ENCODE measurements at regions not wholly inside any gene's neighbourhood (a gene's known extent, or its start where the extent isn't known, plus 50 kb on each side); places are given as distances from the start of the nearest gene placed in this dataset.
"Not testable (repeated sequence)": the region's sequence is repeated elsewhere in the genome, so short reads cannot be mapped to it uniquely, and the experiment has no call there.

DNA sequence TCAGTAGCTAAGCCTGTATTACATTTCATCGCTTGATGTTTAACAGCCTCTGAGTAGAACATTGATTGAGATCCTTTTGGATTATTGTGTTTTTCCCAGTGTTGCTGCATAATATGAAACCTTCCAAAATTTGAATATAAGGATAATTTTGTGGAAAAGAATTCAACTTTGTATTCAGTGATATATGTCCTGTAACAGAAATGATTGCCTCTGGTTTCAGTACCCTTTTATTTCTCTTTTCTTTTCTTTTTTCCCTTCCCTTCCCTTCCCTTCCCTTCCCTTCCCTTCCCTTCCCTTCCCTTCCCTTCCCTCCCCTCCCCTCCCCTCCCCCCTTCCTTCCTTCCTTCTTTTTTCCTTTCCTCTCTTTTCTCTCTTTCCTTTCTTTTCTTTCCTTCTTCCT lies 74.6 kb downstream of the UTRN start:
- Histone ChIP-seq H3K27me3 (ENCODE audit: control insufficient read depth, insufficient read depth, low read length) (no peaks in the 10 kb centered on the region), H3K27ac (ENCODE audit: low read length) (no peak overlapping the region), H3K4me1 (ENCODE audit: control insufficient read depth, insufficient read depth, low read length) (0 out of 2 replicates have a peak, but pooled peaks cover 1% of the 10 kb centered on the region), H3K4me3 (ENCODE audit: low read length) (no peak overlapping the region), H3K36me3 (ENCODE audit: control insufficient read depth, insufficient read depth, low read length) (no peaks in the 10 kb centered on the region), H3K9me3 (ENCODE audit: control insufficient read depth, insufficient read depth, low read length) (no peaks in the 10 kb centered on the region)
- no CpG with 5 or more reads among the region's 1 CpG for WGBS (ENCODE audit: insufficient coverage, insufficient read length)
- DNase-seq (ENCODE audit: low read depth, low spot score) = no peak

DNA sequence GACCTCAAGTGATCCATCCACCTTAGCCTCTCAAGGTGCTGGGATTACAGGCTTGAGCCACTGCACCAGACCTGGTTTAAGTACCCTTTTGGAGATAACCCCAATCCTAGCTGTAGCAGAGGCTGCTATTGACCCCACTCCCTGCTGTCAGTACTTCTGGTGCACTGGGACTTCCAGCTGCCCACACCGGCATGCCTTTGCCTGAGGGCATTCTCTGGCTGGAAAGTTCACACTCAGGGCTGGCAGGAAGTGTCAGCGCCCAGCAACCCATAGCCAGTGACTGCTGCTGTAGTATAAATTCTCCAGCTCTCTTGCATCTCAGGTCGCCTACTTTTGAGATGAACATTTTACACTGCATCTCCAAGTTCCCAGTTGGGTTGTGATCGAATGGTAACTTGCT lies 75.3 kb downstream of the UTRN start:
- Histone ChIP-seq H3K36me3 (ENCODE audit: control insufficient read depth, insufficient read depth, low read length) (no peaks in the 10 kb centered on the region), H3K4me1 (ENCODE audit: control insufficient read depth, insufficient read depth, low read length) (0 out of 2 replicates have a peak, but pooled peaks cover 1% of the 10 kb centered on the region), H3K4me3 (ENCODE audit: low read length) (no peak overlapping the region), H3K27me3 (ENCODE audit: control insufficient read depth, insufficient read depth, low read length) (no peaks in the 10 kb centered on the region), H3K27ac (ENCODE audit: low read length) (no peak overlapping the region), H3K9me3 (ENCODE audit: control insufficient read depth, insufficient read depth, low read length) (no peaks in the 10 kb centered on the region)
- no peak for DNase-seq (ENCODE audit: low read depth, low spot score)
- no CpG with 5 or more reads among the region's 4 CpGs for WGBS (ENCODE audit: insufficient coverage, insufficient read length)

DNA sequence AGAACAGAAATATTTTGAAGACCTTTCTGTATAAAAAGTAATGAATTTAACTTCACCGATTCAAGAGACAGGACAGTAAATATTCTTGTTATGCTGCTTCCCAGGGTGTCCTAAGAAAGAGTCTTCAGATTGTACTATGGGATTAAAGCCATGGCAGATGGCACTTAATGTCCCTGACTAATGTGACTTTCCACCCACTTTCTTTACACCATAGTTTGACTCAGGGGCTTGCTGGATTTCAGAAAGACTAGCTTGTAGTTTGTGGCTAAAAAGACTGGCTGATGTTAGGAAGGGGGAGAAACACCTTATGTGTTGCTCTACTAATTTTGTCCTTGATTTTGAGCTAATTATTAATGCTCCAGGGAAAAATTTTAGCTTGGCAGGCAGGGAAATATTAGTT lies 75.9 kb downstream of the UTRN start:
- 0 out of 2 replicates have a peak, but pooled peaks cover 1% of the 10 kb centered on the region for H3K4me1 ChIP-seq (ENCODE audit: control insufficient read depth, insufficient read depth, low read length)
- no peak overlapping the region for H3K4me3 ChIP-seq (ENCODE audit: low read length)
- H3K9me3 ChIP-seq (ENCODE audit: control insufficient read depth, insufficient read depth, low read length) = no peaks in the 10 kb centered on the region
- WGBS (ENCODE audit: insufficient coverage, insufficient read length) = no CpG with 5 or more reads among the region's 1 CpG
- H3K36me3 ChIP-seq (ENCODE audit: control insufficient read depth, insufficient read depth, low read length) = no peaks in the 10 kb centered on the region
- H3K27ac ChIP-seq (ENCODE audit: low read length) = no peak overlapping the region
- H3K27me3 ChIP-seq (ENCODE audit: control insufficient read depth, insufficient read depth, low read length) = no peaks in the 10 kb centered on the region
- no peak for DNase-seq (ENCODE audit: low read depth, low spot score)

DNA sequence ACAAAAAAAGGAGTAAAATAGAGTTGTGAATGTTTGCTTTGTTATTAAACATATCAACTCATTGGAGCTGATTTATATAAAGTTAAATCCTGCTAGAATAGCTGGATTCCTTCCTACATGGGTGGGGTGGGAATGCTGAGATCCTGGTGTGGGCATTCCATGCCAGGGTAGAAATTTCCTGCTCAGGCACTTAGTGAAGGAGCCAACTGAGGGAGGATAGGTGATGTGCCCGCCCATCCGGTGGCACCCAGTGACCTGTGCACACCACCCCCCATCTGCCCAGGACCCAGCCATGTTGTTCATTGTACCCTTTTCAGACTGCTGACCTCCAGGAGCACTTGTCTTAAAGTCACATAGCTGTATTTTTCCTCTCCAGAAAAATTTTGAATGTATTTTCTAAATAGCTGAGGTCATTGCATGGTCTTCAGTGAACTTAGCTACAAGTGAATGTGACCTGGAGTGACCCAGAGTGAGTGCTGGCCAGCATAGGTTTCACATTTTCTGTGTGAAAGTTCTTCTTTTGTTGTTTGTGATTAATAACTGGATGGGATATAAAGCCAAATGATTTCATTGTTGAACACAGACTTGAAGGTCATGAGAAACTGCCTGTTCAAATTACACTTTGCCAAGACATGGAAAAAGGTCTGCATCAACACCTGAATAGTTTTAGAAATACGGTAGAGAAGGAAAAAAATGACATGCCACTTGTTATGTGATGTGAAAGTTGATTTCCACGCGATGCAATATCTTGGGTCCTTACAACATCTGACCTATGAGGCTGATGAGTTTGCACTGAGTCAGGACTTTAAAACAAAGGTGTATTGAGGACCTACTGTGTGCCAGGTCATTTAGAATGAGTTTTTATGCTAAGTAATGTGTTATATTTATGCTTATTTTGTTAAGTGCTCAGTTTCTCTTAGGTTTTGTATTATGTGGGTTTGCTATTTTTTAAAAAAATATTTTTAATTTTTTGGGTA lies 77.2 kb downstream of the UTRN start:
- H3K36me3 ChIP-seq (ENCODE audit: control insufficient read depth, insufficient read depth, low read length) = no peaks in the 10 kb centered on the region
- H3K27ac ChIP-seq (ENCODE audit: low read length) = no peak overlapping the region
- 0 out of 2 replicates have a peak, but pooled peaks cover 1% of the 10 kb centered on the region for H3K4me1 ChIP-seq (ENCODE audit: control insufficient read depth, insufficient read depth, low read length)
- WGBS (ENCODE audit: insufficient coverage, insufficient read length) = no CpG with 5 or more reads among the region's 5 CpGs
- no peak for DNase-seq (ENCODE audit: low read depth, low spot score)
- H3K4me3 ChIP-seq (ENCODE audit: low read length) = no peak overlapping the region
- no peaks in the 10 kb centered on the region for H3K27me3 ChIP-seq (ENCODE audit: control insufficient read depth, insufficient read depth, low read length)
- H3K9me3 ChIP-seq (ENCODE audit: control insufficient read depth, insufficient read depth, low read length) = no peaks in the 10 kb centered on the region

DNA sequence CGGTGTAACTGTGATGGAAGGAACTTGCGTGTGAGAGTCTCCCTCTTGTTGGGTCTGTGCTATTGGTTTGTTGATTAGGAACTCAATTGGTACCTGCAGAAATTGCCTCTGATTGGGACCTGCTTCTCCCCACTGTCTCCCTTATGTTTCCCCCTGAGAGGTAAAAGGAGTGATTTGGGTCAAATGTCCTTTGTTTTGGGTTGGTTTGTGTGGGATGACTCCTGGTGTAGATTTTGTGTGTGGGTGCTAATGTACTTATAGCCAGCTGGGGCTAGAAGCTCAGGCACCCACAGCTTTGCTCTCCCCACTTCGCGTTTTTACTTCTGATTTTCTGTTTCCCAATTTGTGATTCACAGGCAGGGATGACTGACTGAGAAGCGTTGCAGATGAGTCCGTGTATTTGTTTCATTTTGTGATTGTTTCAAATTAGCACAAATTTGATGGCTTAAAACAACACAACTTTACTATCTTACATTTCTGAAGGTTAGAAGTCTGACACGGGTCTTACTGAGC lies 79.1 kb downstream of the UTRN start:
- Histone ChIP-seq H3K27me3 (ENCODE audit: control insufficient read depth, insufficient read depth, low read length) (no peaks in the 10 kb centered on the region), H3K4me1 (ENCODE audit: control insufficient read depth, insufficient read depth, low read length) (0 out of 2 replicates have a peak, but pooled peaks cover 1% of the 10 kb centered on the region), H3K27ac (ENCODE audit: low read length) (no peak overlapping the region), H3K9me3 (ENCODE audit: control insufficient read depth, insufficient read depth, low read length) (no peaks in the 10 kb centered on the region), H3K36me3 (ENCODE audit: control insufficient read depth, insufficient read depth, low read length) (no peaks in the 10 kb centered on the region), H3K4me3 (ENCODE audit: low read length) (no peak overlapping the region)
- WGBS (ENCODE audit: insufficient coverage, insufficient read length) = no CpG with 5 or more reads among the region's 7 CpGs
- DNase-seq (ENCODE audit: low read depth, low spot score) = no peak

DNA sequence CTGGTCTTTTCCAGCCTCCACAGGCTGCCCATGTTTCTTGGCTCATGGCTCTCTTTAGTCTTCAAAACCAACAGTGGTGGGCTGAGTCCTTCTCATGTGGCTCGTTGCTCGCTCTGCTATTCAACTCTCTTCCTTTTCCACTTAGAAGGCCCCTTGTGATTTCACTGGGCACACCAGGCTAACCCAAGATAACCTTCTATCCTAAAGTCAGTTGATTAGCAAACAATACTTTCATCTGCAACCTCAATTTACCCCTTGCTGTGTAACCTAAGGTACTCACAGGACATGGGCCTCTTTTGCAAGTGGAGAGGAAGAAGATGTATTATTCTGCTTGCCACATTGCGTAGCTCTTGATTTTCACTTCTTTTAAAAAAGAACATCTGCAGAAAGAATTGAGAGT lies 79.6 kb downstream of the UTRN start:
- Histone ChIP-seq H3K4me3 (ENCODE audit: low read length) (no peak overlapping the region), H3K9me3 (ENCODE audit: control insufficient read depth, insufficient read depth, low read length) (no peaks in the 10 kb centered on the region), H3K27ac (ENCODE audit: low read length) (no peak overlapping the region), H3K27me3 (ENCODE audit: control insufficient read depth, insufficient read depth, low read length) (no peaks in the 10 kb centered on the region), H3K36me3 (ENCODE audit: control insufficient read depth, insufficient read depth, low read length) (no peaks in the 10 kb centered on the region), H3K4me1 (ENCODE audit: control insufficient read depth, insufficient read depth, low read length) (0 out of 2 replicates have a peak, but pooled peaks cover 1% of the 10 kb centered on the region)
- no CpG with 5 or more reads among the region's 3 CpGs for WGBS (ENCODE audit: insufficient coverage, insufficient read length)
- no peak for DNase-seq (ENCODE audit: low read depth, low spot score)

DNA sequence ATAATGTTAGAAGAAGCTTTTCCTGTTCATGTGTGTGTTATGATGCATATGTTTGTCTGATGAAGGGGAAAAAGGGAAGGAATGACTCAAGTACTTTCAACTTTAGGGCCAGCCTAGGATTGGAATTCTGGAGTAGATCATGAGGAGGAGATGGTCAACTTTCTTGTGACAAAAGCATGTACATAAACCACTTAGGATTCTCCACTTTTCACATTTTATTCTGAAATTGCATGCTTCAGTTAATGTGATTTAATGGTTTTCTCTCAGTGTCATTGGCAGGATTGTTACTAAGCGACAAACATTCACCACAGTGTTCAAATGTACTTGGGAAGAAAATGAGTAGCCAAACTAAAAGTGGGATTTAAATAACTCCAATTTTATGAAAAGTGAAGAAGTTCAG lies 80.1 kb downstream of the UTRN start:
- H3K4me1 ChIP-seq (ENCODE audit: control insufficient read depth, insufficient read depth, low read length) = 0 out of 2 replicates have a peak, but pooled peaks cover 1% of the 10 kb centered on the region
- no peak overlapping the region for H3K4me3 ChIP-seq (ENCODE audit: low read length)
- H3K9me3 ChIP-seq (ENCODE audit: control insufficient read depth, insufficient read depth, low read length) = no peaks in the 10 kb centered on the region
- no peak for DNase-seq (ENCODE audit: low read depth, low spot score)
- H3K27me3 ChIP-seq (ENCODE audit: control insufficient read depth, insufficient read depth, low read length) = no peaks in the 10 kb centered on the region
- no peaks in the 10 kb centered on the region for H3K36me3 ChIP-seq (ENCODE audit: control insufficient read depth, insufficient read depth, low read length)
- WGBS (ENCODE audit: insufficient coverage, insufficient read length) = no CpG with 5 or more reads among the region's 1 CpG
- H3K27ac ChIP-seq (ENCODE audit: low read length) = no peak overlapping the region

DNA sequence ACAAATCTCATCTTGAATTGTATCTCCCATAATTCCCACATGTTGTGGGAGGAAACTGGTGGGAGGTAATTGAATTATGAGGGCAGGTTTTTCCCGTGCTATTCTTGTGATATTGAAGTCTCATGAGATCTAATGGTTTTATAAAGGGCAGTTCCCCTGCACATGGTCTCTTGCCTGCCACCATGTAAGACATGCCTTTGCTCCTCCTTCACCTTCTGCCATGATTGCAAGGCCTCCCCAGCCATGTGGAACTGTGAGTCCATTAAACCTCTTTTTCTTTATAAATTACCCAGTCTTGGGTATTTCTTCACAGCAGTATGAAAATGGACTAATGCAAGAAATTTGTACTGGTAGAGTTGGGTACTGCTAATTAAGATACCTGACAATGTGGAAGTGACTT lies 84.6 kb downstream of the UTRN start:
- not testable (repeated sequence) for H3K4me1 ChIP-seq (ENCODE audit: control insufficient read depth, insufficient read depth, low read length); H3K27me3 ChIP-seq (ENCODE audit: control insufficient read depth, insufficient read depth, low read length); DNase-seq (ENCODE audit: low read depth, low spot score); H3K36me3 ChIP-seq (ENCODE audit: control insufficient read depth, insufficient read depth, low read length); H3K9me3 ChIP-seq (ENCODE audit: control insufficient read depth, insufficient read depth, low read length); H3K4me3 ChIP-seq (ENCODE audit: low read length); H3K27ac ChIP-seq (ENCODE audit: low read length)
- WGBS (ENCODE audit: insufficient coverage, insufficient read length) = no CpG with 5 or more reads among the region's 1 CpG

DNA sequence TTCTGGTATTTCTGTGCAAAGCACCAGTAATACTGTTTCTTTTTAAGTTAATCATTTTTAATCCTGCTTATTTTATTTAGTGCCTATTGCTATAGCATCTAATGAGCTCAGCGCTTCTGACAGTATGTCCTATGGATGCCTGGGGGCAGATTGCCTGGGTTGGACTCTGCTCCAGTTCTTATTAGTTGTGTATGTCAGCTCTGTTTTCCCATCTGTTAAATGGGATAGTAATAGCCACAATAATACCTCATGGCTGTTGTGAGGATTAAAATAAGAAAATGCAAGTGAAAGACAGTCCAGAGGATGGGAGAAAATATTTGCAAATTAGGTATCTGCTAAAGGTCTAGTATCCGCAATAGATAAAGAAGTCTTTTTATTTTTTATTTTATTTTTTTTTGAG lies 87.0 kb downstream of the UTRN start:
- H3K27ac ChIP-seq (ENCODE audit: low read length) = no peak overlapping the region
- no CpG with 5 or more reads among the region's 2 CpGs for WGBS (ENCODE audit: insufficient coverage, insufficient read length)
- H3K27me3 ChIP-seq (ENCODE audit: control insufficient read depth, insufficient read depth, low read length) = no peaks in the 10 kb centered on the region
- H3K36me3 ChIP-seq (ENCODE audit: control insufficient read depth, insufficient read depth, low read length) = no peaks in the 10 kb centered on the region
- H3K4me3 ChIP-seq (ENCODE audit: low read length) = no peak overlapping the region
- no peak for DNase-seq (ENCODE audit: low read depth, low spot score)
- no peaks in the 10 kb centered on the region for H3K9me3 ChIP-seq (ENCODE audit: control insufficient read depth, insufficient read depth, low read length)
- H3K4me1 ChIP-seq (ENCODE audit: control insufficient read depth, insufficient read depth, low read length) = no peaks in the 10 kb centered on the region

DNA sequence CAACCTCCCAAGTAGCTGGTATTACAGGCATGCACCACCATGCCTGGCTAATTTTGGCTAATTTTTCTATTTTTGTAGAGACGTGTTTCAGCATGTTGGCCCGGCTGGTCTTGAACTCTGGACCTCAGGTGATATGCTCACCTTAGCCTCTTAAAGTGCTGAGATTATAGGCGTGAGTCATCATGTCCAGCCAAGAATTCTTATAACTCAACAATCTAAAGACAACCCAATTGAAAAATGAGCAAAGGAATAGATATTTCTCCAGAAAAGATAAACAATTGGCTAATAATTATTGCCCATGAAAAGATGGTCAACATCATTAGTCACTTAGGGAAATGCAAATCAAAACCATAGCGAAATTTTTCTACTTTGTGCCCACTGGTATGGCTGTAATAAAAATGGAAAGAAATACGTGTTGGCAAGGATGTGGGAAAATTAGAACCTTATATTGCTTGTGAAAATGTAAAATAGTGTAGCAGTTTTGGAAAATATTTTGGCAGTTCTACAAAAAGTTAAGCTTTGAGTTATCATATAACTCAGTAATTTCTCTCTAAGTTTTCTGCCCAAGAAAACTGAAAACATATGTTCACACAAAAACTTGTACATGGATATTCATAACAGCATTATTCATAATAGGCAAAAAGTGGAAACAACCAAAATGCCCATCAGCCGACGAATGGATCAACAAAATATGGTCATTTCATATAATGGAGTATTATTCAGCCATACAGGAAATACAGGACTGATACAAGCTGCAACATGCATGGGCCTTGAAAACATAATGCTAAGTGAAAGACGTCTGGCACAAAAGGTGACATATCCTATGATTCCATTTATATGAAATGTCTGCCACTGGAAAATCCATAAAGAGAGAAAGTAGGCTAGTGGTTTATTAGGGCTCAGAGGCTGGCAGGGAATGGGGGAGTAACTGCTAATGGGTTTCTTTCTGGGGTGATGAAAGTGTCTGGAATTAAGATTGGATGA lies 87.8 kb downstream of the UTRN start:
- no CpG with 5 or more reads among the region's 8 CpGs for WGBS (ENCODE audit: insufficient coverage, insufficient read length)
- Histone ChIP-seq H3K4me1 (ENCODE audit: control insufficient read depth, insufficient read depth, low read length) (no peaks in the 10 kb centered on the region), H3K27me3 (ENCODE audit: control insufficient read depth, insufficient read depth, low read length) (no peaks in the 10 kb centered on the region), H3K27ac (ENCODE audit: low read length) (no peak overlapping the region), H3K4me3 (ENCODE audit: low read length) (no peak overlapping the region), H3K36me3 (ENCODE audit: control insufficient read depth, insufficient read depth, low read length) (no peaks in the 10 kb centered on the region), H3K9me3 (ENCODE audit: control insufficient read depth, insufficient read depth, low read length) (no peaks in the 10 kb centered on the region)
- no peak for DNase-seq (ENCODE audit: low read depth, low spot score)

Data from iPS DF 6.9 (cell line).